H1 (cell line): ENCODE measurements at regions not wholly inside any gene's neighbourhood (a gene's known extent, or its start where the extent isn't known, plus 50 kb on each side); places are given as distances from the start of the nearest gene placed in this dataset.

Source experiments
- CTCF ChIA-PET: fragments of 300-600 bp; sonication (Branson Sonifier 250); formaldehyde crosslinking; loops from one replicate; lab custom pipeline; 2021; ENCODE audit not compliant: partially characterized antibody; lab: Charles Lee
- POLR2A ChIA-PET: fragments of 300-600 bp; sonication (Branson Sonifier 250); formaldehyde crosslinking; loops from one replicate; lab custom pipeline; 2021; ENCODE audit warnings: inconsistent platforms; ENCODE audit not compliant: partially characterized antibody; lab: Charles Lee
- DNase-seq, 2 experiments: peaks; one replicate each; pipeline versions ENCODE4 v3.0.0 to v3.0.0-alpha.2; 2010 to 2022; ENCODE audit warnings: low spot score in 2 of 2, low read depth in 1 of 2, mixed read lengths in 1 of 2
- FAIRE-seq: peaks from 2 replicates; lab custom pipeline; 2011; peaks lifted over from hg19 to GRCh38; lab: Jason Lieb, UNC
- H2AFZ ChIP-seq: 2 replicates; pipeline ENCODE4 v1.8.1; 2012; ENCODE audit warnings: low read length, inconsistent platforms
- H2AK5ac ChIP-seq: 2 replicates; pipeline ENCODE4 v1.6.1; 2013; ENCODE audit warnings: low read depth, low read length
- H2BK120ac ChIP-seq: replicated peaks from 2 replicates; pipeline ENCODE3; 2013; ENCODE audit warnings: low read depth, low read length, inconsistent platforms
- H2BK12ac ChIP-seq: 2 replicates; pipeline ENCODE4 v1.6.1; 2013; ENCODE audit warnings: low read depth, low read length
- H2BK15ac ChIP-seq: 2 replicates; pipeline ENCODE4 v1.6.1; 2013; ENCODE audit warnings: low read length
- H2BK20ac ChIP-seq: 2 replicates; pipeline ENCODE4 v1.6.1; 2013; ENCODE audit warnings: low read length
- H2BK5ac ChIP-seq: 2 replicates; pipeline ENCODE4 v1.6.1; 2013; ENCODE audit warnings: low read depth, low read length
- H3K14ac ChIP-seq: 2 replicates; pipeline ENCODE4 v1.6.1; 2013; ENCODE audit warnings: inconsistent platforms; ENCODE audit not compliant: insufficient read length
- H3K18ac ChIP-seq: 2 replicates; pipeline ENCODE4 v1.6.1; 2013; ENCODE audit warnings: low read length; ENCODE audit errors: extremely low read depth
- H3K23ac ChIP-seq: 2 replicates; pipeline ENCODE4 v1.6.1; 2013; ENCODE audit warnings: inconsistent platforms; ENCODE audit not compliant: insufficient read length
- H3K23me2 ChIP-seq: 2 replicates; pipeline ENCODE4 v1.6.1; 2013; ENCODE audit warnings: low read depth, low read length
- H3K27ac ChIP-seq: 2 replicates; pipeline ENCODE4 v1.6.1; 2011; ENCODE audit warnings: low read depth, low read length, inconsistent platforms
- H3K27me3 ChIP-seq, 4 experiments: replicated peaks in 1 of 4; 1 replicate in 1 of 4; 2 replicates in 3 of 4; pipeline versions ENCODE4 v1.6.1 to v1.8.1; 2011 to 2013; ENCODE audit warnings: low read length in 3 of 4, mild to moderate bottlenecking in 3 of 4, inconsistent platforms in 2 of 4, mixed read lengths in 2 of 4, moderate library complexity in 1 of 4; ENCODE audit not compliant: control insufficient read depth in 3 of 4, insufficient read depth in 3 of 4; ENCODE audit errors: extremely low read depth in 1 of 4
- H3K36me3 ChIP-seq, 4 experiments: 2 replicates each; pipeline versions ENCODE4 v1.6.1 to v1.8.1; 2011 to 2013; ENCODE audit warnings: mild to moderate bottlenecking in 4 of 4, low read length in 3 of 4, moderate library complexity in 2 of 4, control low read depth in 1 of 4, inconsistent platforms in 1 of 4; ENCODE audit not compliant: insufficient read depth in 4 of 4, control insufficient read depth in 2 of 4
- H3K4ac ChIP-seq: replicated peaks from 2 replicates; pipeline ENCODE3; 2013; ENCODE audit warnings: low read length, low read depth, mixed read lengths, inconsistent platforms; ENCODE audit not compliant: insufficient read length
- H3K4me1 ChIP-seq, 4 experiments: replicated peaks in 1 of 4; 1 replicate in 1 of 4; 2 replicates in 3 of 4; pipeline versions ENCODE4 v1.6.1 to v1.8.1; 2011 to 2013; ENCODE audit warnings: low read length in 3 of 4, inconsistent platforms in 2 of 4, mixed read lengths in 1 of 4; ENCODE audit not compliant: insufficient read depth in 4 of 4, control insufficient read depth in 3 of 4
- H3K4me2 ChIP-seq, 2 experiments: 2 replicates each; pipeline versions ENCODE4 v1.6.1 to v1.8.1; 2011 to 2013; ENCODE audit warnings: low read depth in 2 of 2, low read length in 2 of 2, control low read depth in 1 of 2, inconsistent platforms in 1 of 2, mild to moderate bottlenecking in 1 of 2; ENCODE audit not compliant: insufficient read depth in 1 of 2
- H3K4me3 ChIP-seq, 4 experiments: fragments of 200-600, 300-600 bp in 1 of 4; sonication (generic), shearing (Covaris generic), sonication (Bioruptor Twin) in 1 of 4; 2 replicates each; pipeline versions ENCODE4 v1.5.1 to v1.8.1; 2011 to 2016; ENCODE audit warnings: low read length in 4 of 4, low read depth in 3 of 4, control low read depth in 2 of 4, inconsistent platforms in 2 of 4, mild to moderate bottlenecking in 2 of 4, mixed read lengths in 1 of 4, moderate library complexity in 1 of 4; ENCODE audit not compliant: insufficient read depth in 2 of 4; ENCODE audit errors: extremely low read depth in 1 of 4
- H3K56ac ChIP-seq: replicated peaks from 2 replicates; pipeline ENCODE3; 2013; ENCODE audit warnings: low read depth, mild to moderate bottlenecking, mixed read lengths, low read length, inconsistent platforms; ENCODE audit not compliant: insufficient read length
- H3K79me1 ChIP-seq: 2 replicates; pipeline ENCODE4 v1.6.1; 2013; ENCODE audit warnings: low read depth, low read length, control low read depth
- H3K79me2 ChIP-seq, 2 experiments: 2 replicates each; pipeline versions ENCODE4 v1.6.1 to v1.8.1; 2012 to 2013; ENCODE audit warnings: low read length in 2 of 2, mild to moderate bottlenecking in 2 of 2, inconsistent platforms in 1 of 2; ENCODE audit not compliant: insufficient read depth in 2 of 2, control insufficient read depth in 1 of 2
- H3K9ac ChIP-seq, 4 experiments: replicated peaks in 1 of 4; 1 replicate in 1 of 4; 2 replicates in 3 of 4; pipeline versions ENCODE4 v1.6.1 to v1.8.1; 2011 to 2013; ENCODE audit warnings: low read depth in 3 of 4, low read length in 3 of 4, control low read depth in 2 of 4, mild to moderate bottlenecking in 2 of 4, moderate library complexity in 2 of 4, inconsistent platforms in 1 of 4; ENCODE audit errors: extremely low read depth in 1 of 4
- H3K9me3 ChIP-seq, 2 experiments: 2 replicates each; pipeline versions ENCODE4 v1.6.1 to v1.8.1; 2012 to 2013; ENCODE audit warnings: mild to moderate bottlenecking in 2 of 2, moderate library complexity in 2 of 2, control low read depth in 1 of 2, inconsistent platforms in 1 of 2, low read depth in 1 of 2, low read length in 1 of 2, mixed read lengths in 1 of 2; ENCODE audit not compliant: insufficient read depth in 2 of 2
- H4K20me1 ChIP-seq, 2 experiments: replicated peaks in 1 of 2; 2 replicates each; pipeline versions ENCODE3 to v1.8.1; 2011 to 2013; ENCODE audit warnings: inconsistent platforms in 2 of 2, low read length in 2 of 2, mild to moderate bottlenecking in 1 of 2; ENCODE audit not compliant: insufficient read depth in 2 of 2, control insufficient read depth in 1 of 2
- H4K5ac ChIP-seq: 2 replicates; pipeline ENCODE4 v1.6.1; 2013; ENCODE audit warnings: low read length, low read depth, mixed read lengths, inconsistent platforms; ENCODE audit not compliant: insufficient read length
- H4K8ac ChIP-seq: 2 replicates; pipeline ENCODE4 v1.8.0; 2013; ENCODE audit warnings: mild to moderate bottlenecking, moderate library complexity, low read length, inconsistent platforms; ENCODE audit not compliant: insufficient read depth; ENCODE audit errors: extremely low read depth
- H4K91ac ChIP-seq: replicated peaks from 2 replicates; pipeline ENCODE3; 2013; ENCODE audit warnings: low read length, mixed read lengths, inconsistent platforms; ENCODE audit not compliant: insufficient read length
- CTBP2 ChIP-seq: IDR thresholded peaks from 2 replicates; pipeline ENCODE4 v1.7.0; 2011; ENCODE audit warnings: borderline replicate concordance, mild to moderate bottlenecking, moderate library complexity, mixed read lengths, low read length; ENCODE audit not compliant: insufficient read depth, insufficient read length
- JUN ChIP-seq: IDR thresholded peaks from 2 replicates; pipeline ENCODE4 v1.6.1; 2011; ENCODE audit warnings: low read depth, mild to moderate bottlenecking, improper control_type of control experiment, low read length
- POLR2AphosphoS5 ChIP-seq: IDR thresholded peaks from 2 replicates; pipeline ENCODE4 v1.6.1; 2011; ENCODE audit warnings: low read depth, low read length
- SIN3A ChIP-seq, 2 experiments: IDR thresholded peaks in 1 of 2; conservative IDR thresholded peaks in 1 of 2; 2 replicates each; pipeline ENCODE4 v1.6.1; 2011 to 2012; ENCODE audit warnings: low read length in 2 of 2, improper control_type of control experiment in 1 of 2, low read depth in 1 of 2, mild to moderate bottlenecking in 1 of 2
- WGBS, 2 experiments: shearing (Covaris generic) in 1 of 2; methylation state at CpG; one replicate each; pipeline versions ENCODE4 v1.1.6 to v1.1.7; 2013 to 2015; ENCODE audit warnings: low lambda C conversion rate in 2 of 2, mixed read lengths in 2 of 2, inconsistent platforms in 1 of 2, low coverage in 1 of 2, missing lambda C conversion rate in 1 of 2; ENCODE audit not compliant: insufficient replicate concordance in 2 of 2, insufficient coverage in 1 of 2, insufficient read length in 1 of 2; ENCODE audit errors: extremely low coverage in 1 of 2, missing lambda C conversion rate in 1 of 2; 5-methylcytosine and 5-hydroxymethylcytosine counted together

DNA sequence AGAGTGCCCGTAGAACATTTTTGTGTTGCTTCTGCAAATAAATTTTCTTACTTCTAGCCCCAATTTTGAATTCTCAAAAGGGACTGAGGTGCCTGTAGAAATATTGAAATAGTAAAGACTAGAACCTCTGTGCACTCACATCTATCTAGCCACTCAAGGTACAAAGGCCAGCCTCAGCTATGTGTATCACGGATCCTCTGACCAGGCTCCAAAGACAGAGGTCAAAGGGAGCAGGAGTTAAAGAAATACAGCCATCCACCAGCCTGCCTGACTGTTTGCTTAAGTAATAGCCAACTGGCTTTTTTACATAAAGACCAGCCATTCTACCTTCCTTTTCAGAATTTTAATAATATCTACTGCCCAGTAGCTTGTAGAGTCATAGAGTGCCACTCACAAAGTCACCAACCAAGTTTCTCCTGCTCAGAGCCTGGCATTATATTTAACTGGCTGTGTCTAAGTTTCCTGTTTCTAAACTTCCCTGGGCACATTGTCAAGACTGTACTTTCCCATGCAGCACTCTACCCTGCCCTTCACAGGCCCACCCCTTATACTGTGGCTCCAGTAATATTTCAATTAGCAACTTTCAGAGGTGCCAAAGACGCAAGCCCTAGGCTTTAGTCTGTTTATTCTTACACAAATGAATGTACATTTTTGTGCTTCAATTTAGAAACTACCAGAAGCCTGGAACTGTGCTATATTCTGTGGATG is 338.3 kb upstream of the NT5C1B start:
- H3K79me1 ChIP-seq, result no peaks in the 10 kb centered on the region
- no peaks in the 10 kb centered on the region for H3K27me3 ChIP-seq
- no peak overlapping the region for H3K56ac ChIP-seq
- no peaks in the 10 kb centered on the region for H3K23me2 ChIP-seq
- 85% methylated on average over 3 of the region's 3 CpGs; no CpG with 5 or more reads in 1 of the 2 experiments for WGBS, 2 experiments
- no peak overlapping the region for H3K9ac ChIP-seq
- no peak overlapping the region for H3K4me2 ChIP-seq
- FAIRE-seq, result no peak
- H4K5ac ChIP-seq, result no peak overlapping the region
- H3K36me3 ChIP-seq, result no peaks in the 10 kb centered on the region
- H3K4me3 ChIP-seq, result no peak overlapping the region
- ChIA-PET POLR2A (no interaction called here), CTCF (no interaction called here)
- TF ChIP-seq SIN3A (conservative IDR thresholded peaks at IDR 0.05 in 1 of 2, IDR thresholded peaks at IDR 0.05 in 1 of 2; ENCODE audit: low read depth in 1 of 2, low read length in 2 of 2), result no peak
- no peak for TF ChIP-seq CTBP2
- no peak for TF ChIP-seq POLR2AphosphoS5
- no peak for TF ChIP-seq JUN
- no peak overlapping the region for H2AFZ ChIP-seq
- no peak overlapping the region for H2AK5ac ChIP-seq
- H3K23ac ChIP-seq, result no peak overlapping the region
- no peak overlapping the region for H4K91ac ChIP-seq
- H4K8ac ChIP-seq, result no peak overlapping the region
- H3K4ac ChIP-seq, result no peak overlapping the region
- no peak overlapping the region for H2BK12ac ChIP-seq
- H2BK5ac ChIP-seq, result no peak overlapping the region
- DNase-seq, result no peak
- no peaks in the 10 kb centered on the region for H4K20me1 ChIP-seq
- H3K27ac ChIP-seq, result no peak overlapping the region
- peaks cover 0 to 5% (median under 1%) of the 10 kb centered on the region in 4 experiments; a peak in 4 of 7 replicates for H3K4me1 ChIP-seq
- no peak overlapping the region for H3K14ac ChIP-seq
- no peaks in the 10 kb centered on the region for H3K79me2 ChIP-seq
- H2BK15ac ChIP-seq, result no peak overlapping the region
- H3K18ac ChIP-seq, result no peak overlapping the region
- H3K9me3 ChIP-seq, result peaks cover 3 to 9% of the 10 kb centered on the region in 2 experiments; a peak in 1 of 4 replicates
- no peak overlapping the region for H2BK20ac ChIP-seq
- no peak overlapping the region for H2BK120ac ChIP-seq
